ENCODE measurements at regions not wholly inside any gene's neighbourhood (a gene's known extent, or its start where the extent isn't known, plus 50 kb on each side); places are given as distances from the start of the nearest gene placed in this dataset.

GRCh38 chr5:158120760-158121159 lies 261.8 kb upstream of the CLINT1 start:
- no peak for DNase-seq (ENCODE audit: low read depth in 2 of 2)

GRCh38 chr5:158119961-158120723 lies 261.2 kb upstream of the CLINT1 start:
- DNase-seq (ENCODE audit: low read depth in 2 of 2): peak; percentile 86

- peak in 1 of 2 experiments; percentile 50 for DNase-seq (ENCODE audit: low read depth in 2 of 2)
These were observed 258.7 kb upstream of the CLINT1 start for GRCh38 chr5:158117467-158118160.

GRCh38 chr5:158116965-158117364 lies 258.0 kb upstream of the CLINT1 start:
- DNase-seq (ENCODE audit: low read depth in 2 of 2): no peak

- DNase-seq (ENCODE audit: low read depth in 2 of 2): no peak
These were observed 256.5 kb upstream of the CLINT1 start for GRCh38 chr5:158115468-158115867.

- no peak for DNase-seq (ENCODE audit: low read depth in 2 of 2)
These were observed 249.2 kb upstream of the CLINT1 start for GRCh38 chr5:158108177-158108576.

GRCh38 chr5:158100373-158100888 lies 241.5 kb upstream of the CLINT1 start:
- DNase-seq (ENCODE audit: low read depth in 2 of 2): no peak

- no peak for DNase-seq (ENCODE audit: low read depth in 2 of 2)
These were observed 240.7 kb upstream of the CLINT1 start for GRCh38 chr5:158099571-158100105.

GRCh38 chr5:158096835-158097234 lies 237.9 kb upstream of the CLINT1 start:
- no peak for DNase-seq (ENCODE audit: low read depth in 2 of 2)

GRCh38 chr5:158086856-158087255 lies 227.9 kb upstream of the CLINT1 start:
- DNase-seq (ENCODE audit: low read depth in 2 of 2): no peak

GRCh38 chr5:158084292-158084691 lies 225.3 kb upstream of the CLINT1 start:
- DNase-seq (ENCODE audit: low read depth in 2 of 2): peak in 1 of 2 experiments; percentile 30

- DNase-seq (ENCODE audit: low read depth in 2 of 2): peak in 1 of 2 experiments; percentile 12
These were observed 223.8 kb upstream of the CLINT1 start for GRCh38 chr5:158082696-158083287.

- no peak for DNase-seq (ENCODE audit: low read depth in 2 of 2)
These were observed 221.2 kb upstream of the CLINT1 start for GRCh38 chr5:158080112-158080511.

GRCh38 chr5:158079097-158079496 lies 220.2 kb upstream of the CLINT1 start:
- DNase-seq (ENCODE audit: low read depth in 2 of 2): no peak

GRCh38 chr5:158074992-158075769 lies 216.2 kb upstream of the CLINT1 start:
- DNase-seq (ENCODE audit: low read depth in 2 of 2): peak; percentile 97 to 98

- DNase-seq (ENCODE audit: low read depth in 2 of 2): no peak
These were observed 215.6 kb upstream of the CLINT1 start for GRCh38 chr5:158074597-158074991.

- no peak for DNase-seq (ENCODE audit: low read depth in 2 of 2)
These were observed 211.9 kb upstream of the CLINT1 start for GRCh38 chr5:158070859-158071258.

- DNase-seq (ENCODE audit: low read depth in 2 of 2): no peak
These were observed 210.9 kb upstream of the CLINT1 start for GRCh38 chr5:158069838-158070237.

- no peak for DNase-seq (ENCODE audit: low read depth in 2 of 2)
These were observed 210.0 kb upstream of the CLINT1 start for GRCh38 chr5:158068964-158069363.

GRCh38 chr5:158066076-158066475 lies 207.1 kb upstream of the CLINT1 start:
- DNase-seq (ENCODE audit: low read depth in 2 of 2): no peak

- no peak for DNase-seq (ENCODE audit: low read depth in 2 of 2)
These were observed 205.6 kb upstream of the CLINT1 start for GRCh38 chr5:158064334-158065123.

Measured in fibroblast of skin of left quadriceps (primary cell).